ENCODE measurements at regions not wholly inside any gene's neighbourhood (a gene's known extent, or its start where the extent isn't known, plus 50 kb on each side); places are given as distances from the start of the nearest gene placed in this dataset.
"Not testable (repeated sequence)": the region's sequence is repeated elsewhere in the genome, so short reads cannot be mapped to it uniquely, and the experiment has no call there.

DNA sequence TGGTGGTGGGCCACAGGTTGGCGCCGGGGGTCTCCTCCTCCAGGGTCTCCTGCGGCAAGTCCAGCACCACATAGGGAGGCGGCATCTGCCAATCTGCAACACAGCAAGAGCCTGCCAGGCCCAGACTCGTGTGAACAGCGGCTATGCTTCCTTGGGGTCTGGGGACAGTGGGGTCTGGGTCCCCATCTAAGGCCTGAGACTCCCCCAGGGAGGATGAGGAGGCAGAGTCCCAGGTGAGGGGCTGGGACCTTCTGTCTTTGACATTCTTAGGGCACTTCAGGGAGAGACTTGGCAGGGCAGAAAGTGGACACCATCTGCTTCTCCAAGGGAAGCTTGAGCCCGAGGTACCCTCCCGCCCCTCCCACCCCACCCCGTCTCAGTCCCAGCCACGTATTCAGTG, 178.1 kb downstream of the TMEM121 start:
- not testable (repeated sequence) for ATAC-seq; DNase-seq (ENCODE audit: low spot score)

DNA sequence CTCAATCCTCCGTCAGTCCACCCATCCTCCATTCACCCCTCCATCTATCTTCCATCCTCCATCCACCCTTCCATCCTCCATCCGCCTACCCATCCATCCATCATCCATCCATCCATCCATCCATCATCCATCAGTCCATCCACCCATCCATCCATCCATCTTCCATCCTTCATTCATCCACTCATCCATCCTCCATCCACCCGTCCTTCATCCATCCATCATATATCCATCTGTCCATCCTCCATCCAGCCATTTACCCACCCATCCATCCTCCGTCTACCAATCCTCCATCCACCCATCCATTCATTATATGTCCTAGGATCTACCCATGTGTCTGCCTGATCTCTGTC, 179.1 kb downstream of the TMEM121 start:
- not testable (repeated sequence) for ATAC-seq; DNase-seq (ENCODE audit: low spot score)

DNA sequence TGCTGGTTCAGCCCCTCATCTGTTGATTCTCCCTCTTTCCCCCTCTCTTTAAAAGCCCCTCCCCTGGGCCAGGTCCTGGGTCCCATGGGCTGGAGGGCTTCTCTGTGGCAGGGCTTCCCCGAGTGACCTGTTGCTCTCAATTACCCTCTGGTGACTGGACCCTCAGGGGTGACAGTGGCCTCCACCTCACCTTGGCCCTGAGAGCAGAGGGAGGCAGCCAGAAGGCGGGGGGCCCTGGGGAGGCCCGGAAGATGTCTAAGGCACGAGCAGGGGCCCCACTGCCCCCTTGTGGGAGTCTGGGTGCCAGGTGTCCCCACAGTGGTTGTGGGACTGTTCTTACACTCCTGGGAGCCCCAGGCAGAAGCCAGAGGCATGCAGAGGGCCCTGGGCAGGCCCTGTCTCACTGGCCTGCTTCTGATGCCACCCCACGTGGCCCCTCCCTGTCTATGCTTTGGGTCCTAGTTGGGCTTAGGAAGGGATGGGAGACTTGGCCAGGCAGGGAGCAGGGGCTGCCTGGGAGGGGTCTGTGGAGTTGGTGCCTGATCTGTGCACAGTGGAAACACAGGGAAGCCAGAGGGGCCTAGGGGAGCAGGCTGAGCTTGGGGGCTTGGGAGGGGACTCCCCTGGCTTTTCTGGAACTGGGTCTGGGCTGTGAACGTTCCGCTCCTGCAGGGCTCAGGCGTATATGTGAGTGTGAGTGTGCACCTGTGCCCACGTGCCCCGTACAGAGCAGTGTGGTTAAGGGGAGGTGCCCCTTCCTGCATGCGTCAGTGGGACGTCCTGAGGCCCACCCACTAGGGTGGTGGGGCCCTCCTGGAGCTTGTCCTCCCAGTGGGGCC, 179.7 kb downstream of the TMEM121 start:
- DNase-seq (ENCODE audit: low spot score); ATAC-seq: not testable (repeated sequence)

DNA sequence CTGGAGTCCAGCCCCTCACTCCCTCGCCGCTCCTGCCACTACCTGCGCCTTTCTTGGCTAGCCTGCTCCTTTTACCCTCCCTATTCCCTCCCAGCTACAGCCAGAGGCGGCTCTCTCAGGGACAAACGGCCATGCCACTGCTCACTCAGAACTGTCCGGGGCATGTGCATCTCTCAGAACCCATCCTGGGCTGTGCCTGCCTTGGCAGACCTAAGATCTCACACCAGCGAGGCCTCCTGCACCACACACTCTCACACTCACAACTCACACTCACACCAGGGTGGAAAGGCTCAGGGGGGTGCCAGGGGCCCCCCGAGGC, 180.3 kb downstream of the TMEM121 start:
- ATAC-seq; DNase-seq (ENCODE audit: low spot score): not testable (repeated sequence)

DNA sequence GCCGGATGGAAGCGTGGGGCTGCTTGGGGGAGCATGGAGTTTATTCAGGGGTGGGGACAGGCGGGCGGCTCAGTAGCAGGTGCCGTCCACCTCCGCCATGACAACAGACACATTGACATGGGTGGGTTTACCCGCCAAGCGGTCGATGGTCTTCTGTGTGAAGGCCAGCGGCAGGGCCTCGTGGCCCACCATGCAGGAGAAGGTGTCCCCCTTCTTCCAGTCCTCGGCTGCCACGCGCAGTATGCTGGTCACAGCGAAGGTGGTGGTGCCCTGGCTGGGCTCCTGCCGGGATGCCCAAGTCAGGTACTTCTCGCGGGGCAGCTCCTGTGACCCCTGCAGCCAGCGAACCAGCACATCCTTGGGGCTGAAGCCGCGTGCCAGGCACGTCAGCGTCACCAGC, 180.7 kb downstream of the TMEM121 start:
- not testable (repeated sequence) for DNase-seq (ENCODE audit: low spot score); ATAC-seq

DNA sequence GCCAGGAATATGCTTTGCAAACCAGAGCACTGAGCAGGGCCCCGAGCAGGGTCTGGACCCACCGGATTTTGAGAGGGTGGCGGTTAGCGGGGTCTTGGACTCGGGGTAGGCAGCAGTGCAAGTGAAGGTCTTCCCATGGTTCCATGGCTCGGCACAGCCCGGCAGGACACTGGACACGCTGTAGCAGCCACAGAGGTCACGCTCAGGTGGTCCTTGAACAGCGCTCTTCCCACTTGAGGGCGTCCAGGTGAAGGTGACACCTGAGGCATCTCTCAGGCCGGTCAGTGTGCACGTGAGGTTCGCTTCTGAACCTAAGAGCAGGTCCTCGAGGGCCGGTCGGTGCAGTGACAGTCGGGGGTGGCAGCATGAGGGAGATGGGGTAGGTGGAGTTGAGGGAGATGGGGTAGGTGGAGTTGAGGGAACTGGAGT, 181.4 kb downstream of the TMEM121 start:
- DNase-seq (ENCODE audit: low spot score); ATAC-seq: not testable (repeated sequence)

DNA sequence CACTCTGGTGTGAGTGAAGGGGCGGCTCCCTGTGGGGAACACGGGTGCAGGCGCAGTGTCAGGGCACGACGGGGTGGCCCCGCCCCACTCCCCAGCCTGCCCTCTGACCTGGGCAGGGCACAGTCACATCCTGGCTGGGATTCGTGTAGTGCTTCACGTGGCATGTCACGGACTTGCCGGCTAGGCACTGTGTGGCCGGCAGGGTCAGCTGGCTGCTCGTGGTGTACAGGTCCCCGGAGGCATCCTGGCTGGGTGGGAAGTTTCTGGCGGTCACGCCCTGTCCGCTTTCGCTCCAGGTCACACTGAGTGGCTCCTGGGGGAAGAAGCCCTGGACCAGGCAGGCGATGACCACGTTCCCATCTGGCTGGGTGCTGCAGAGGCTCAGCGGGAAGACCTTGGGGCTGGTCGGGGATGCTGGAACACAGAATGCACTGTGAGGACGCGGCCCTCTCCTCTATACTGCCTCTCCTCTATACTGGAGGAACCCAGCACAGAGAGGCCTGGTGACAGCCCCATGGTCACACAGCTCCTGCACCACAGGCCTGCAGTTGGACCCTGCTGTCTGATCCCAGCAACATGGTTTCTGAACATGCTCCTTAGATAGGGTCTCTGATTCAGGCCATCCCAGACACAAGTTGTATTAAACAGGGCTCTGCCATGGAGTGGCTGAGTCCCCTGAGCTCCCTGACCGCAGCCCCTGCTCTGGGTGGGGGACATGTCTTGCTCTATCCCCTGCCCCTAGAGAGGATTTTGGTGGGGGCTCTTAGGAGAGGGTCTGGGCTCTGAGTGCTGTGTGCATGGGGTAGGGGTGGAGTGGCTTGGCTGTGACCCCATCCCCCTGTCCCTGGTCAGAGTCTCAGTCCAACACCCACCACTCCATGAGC, 182.1 kb downstream of the TMEM121 start:
- not testable (repeated sequence) for DNase-seq (ENCODE audit: low spot score); ATAC-seq

DNA sequence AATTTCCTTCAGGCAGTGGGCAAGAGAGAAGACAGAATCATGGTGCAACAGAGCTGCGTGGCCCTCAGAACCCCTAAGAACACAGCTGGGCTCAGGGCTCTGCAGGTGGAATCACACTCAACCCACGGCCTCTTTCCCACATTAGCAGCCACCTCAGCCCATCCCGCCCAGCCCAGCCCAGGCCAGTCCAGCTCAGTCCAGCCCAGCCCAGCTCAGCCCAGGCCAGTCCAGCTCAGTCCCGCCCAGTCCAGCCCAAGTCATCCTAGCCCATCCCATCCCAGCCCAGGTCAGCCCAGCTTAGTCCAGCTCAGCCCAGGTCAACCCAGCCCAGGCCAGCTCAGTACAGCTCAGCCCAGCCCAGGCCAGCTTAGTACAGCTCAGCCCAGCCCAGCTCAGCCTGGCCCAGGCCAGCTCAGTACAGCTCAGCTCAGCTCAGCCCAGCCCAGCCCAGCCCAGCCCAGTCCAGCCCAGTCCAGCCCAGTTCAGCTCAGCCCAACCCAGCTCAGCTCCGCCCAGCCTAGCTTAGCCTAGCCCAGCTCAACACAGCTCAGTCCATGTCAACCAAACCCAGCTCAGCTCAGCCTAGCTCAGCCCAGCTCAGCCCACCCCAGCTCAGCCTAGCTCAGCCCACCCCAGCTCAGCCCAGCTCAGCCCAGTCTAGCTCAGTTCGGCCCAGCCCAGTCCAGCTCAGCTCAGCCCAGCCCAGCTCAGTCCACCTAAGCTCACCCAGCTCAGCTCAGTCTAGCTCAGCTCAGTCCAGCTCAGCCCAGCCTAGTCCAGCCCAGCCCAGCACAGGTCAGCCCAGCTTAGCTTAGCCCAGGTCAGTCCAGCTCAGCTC, 183.1 kb downstream of the TMEM121 start:
- peak; percentile 22 for ATAC-seq
- DNase-seq (ENCODE audit: low spot score): no peak

DNA sequence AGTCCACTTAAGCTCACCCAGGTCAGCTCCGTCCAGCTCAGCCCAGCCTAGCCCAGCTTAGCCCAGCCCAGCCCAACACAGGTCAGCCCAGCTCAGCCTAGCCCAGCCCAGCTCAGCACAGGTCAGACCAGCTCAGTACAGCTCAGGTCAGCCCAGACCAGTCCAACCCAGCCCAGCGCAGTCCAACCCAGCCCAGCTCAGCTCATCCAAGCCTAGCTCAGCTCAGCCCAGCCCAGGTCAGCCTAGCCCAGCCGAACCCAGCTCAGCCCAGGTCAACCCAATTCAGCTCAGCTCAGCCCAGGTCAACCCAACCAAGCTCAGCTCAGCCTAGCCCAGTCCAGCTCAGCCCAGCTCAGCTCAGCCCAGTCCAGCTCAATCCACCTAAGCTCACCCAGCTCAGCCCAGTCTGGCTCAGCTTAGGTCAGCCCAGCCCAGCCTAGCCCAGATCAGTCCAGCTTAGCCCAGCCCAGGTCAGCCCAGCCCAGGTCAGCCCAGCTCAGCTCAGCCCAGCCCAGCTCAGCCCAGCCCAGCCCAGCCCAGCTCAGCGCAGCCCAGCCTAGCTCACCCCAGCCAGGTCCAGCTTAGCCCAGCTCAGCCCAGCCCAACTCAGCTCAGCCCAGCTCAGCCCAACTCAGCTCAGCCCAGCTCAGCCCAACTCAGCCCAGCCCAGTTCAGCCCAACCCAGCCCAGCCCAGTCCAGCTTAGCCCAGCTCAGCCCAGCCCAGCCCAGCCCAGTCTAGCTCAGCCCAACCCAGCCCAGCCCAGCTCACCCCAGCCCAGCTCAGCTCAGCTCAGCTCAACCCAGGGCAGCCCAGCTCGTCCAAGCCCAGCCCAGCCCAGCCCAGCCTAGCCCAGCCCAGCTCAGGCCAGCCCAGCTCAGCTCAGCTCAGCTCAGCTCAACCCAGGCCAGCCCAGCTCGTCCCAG, 184.0 kb downstream of the TMEM121 start:
- DNase-seq (ENCODE audit: low spot score) (no peak), ATAC-seq (no peak)

DNA sequence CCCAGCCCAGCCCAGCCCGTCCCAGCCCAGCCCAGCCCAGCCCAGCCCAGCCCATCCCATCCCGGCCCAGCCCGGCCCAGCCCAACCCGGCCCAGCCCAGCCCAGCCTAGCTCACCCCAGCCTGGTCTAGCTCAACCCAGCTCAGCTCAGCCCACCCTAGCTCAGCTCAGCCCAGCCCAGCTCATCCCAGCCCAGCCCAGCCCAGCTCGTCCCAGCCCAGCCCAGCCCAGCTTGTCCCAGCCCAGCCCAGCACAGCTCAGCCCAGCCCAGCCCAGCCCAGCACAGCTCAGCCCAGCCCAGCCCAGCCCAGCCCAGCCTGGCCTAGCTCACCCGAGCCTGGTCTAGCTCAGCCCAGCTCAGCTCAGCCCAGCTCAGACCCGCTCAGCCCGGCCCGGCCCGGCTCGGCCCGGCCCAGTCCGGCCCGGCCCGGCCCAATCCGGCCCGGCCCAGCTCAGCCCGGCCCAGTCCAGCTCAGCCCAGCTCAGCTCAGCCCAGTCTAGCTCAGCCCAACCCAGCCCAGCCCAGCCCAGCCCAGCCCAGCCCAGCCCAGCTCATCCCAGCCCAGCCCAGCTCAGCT, 184.7 kb downstream of the TMEM121 start:
- no peak for DNase-seq (ENCODE audit: low spot score)
- ATAC-seq: no peak

DNA sequence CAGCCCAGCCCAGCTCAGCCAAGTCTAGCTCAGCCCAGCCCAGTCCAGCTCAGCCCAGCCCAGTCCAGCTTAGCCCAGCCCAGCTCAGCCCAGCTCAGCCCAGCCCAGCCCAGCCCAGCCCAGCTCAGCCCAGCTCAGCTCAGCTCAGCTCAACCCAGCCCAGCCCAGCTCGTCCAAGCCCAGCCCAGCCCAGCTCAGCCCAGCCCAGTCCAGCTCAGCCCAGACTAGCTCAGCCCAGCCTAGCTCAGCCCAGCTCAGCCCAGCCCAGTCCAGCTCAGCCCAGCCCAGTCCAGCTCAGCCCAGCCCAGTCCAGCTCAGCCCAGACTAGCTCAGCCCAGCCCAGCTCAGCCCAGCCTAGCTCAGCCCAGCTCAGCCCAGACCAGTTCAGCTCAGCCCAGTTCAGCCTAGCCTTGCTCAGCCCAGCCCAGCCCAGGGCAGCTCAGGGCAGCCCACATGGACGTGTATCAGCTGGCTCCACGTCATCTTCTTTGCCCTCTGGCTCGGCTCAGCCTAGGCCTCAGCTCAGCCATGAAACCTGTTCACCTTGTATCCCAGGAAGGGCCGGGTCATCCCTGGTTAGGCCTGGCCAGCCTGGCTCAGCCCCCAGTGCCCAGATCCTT, 185.6 kb downstream of the TMEM121 start:
- no peak for DNase-seq (ENCODE audit: low spot score)
- peak; percentile 38 for ATAC-seq

DNA sequence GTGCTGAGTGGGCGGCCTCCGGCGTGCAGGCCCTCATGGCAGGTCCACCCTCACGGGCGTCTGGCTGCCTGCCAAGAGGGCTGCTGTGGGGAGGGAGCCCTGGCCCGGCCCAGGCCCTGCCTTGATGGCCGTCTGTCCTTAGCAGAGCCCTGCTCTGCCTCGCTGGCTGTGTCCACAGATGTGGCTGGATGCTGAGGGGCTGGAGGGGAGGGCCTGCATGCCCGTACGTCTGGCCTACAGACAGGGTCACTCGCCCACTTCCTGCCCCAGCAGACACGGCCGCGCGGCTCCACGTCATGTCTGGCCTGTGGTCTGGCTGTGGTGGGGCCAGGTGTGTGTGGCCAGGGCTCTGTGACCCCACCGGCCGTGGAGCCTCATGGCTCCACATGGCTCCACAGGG, 186.3 kb downstream of the TMEM121 start:
- not testable (repeated sequence) for DNase-seq (ENCODE audit: low spot score); ATAC-seq

DNA sequence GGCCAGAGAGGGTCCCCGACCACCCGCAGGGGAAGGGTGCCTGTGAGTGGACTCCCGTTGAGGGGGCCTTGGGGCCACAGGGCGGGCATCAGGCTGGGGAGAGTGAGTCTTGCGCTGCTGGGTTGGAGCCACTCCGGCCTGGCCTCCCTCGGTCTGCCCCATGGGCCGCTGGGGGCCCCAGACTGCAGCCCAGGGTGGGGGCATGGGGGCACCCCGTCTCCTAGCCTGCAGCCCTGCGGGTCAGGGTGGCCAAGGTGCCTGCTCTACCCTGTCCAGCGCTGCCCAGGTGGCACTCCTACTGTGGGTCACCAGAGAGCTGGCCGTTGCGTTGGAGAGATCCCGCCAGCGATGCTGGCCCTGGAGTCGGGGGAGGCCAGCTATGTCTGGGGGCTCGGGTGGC, 186.8 kb downstream of the TMEM121 start:
- not testable (repeated sequence) for DNase-seq (ENCODE audit: low spot score); ATAC-seq

DNA sequence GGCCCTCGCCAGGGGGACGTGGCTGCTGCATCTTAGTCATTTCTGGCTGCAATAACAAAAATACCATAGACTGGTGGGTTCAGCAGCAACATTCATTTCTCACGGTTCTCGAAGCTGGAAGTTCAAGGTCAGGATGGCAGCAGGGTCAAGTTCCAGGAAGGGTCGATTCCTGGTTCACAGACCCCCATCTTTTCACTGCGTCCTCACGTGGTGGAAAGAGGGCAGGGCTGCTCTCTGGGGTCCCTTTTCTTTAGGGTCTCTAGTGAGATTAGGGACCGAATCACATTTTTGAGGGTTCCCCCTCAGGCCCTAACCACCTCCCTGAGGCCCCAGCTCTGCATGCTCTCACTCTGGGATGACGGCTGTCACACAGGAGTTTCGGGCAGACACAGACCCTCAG, 187.5 kb downstream of the TMEM121 start:
- not testable (repeated sequence) for ATAC-seq

DNA sequence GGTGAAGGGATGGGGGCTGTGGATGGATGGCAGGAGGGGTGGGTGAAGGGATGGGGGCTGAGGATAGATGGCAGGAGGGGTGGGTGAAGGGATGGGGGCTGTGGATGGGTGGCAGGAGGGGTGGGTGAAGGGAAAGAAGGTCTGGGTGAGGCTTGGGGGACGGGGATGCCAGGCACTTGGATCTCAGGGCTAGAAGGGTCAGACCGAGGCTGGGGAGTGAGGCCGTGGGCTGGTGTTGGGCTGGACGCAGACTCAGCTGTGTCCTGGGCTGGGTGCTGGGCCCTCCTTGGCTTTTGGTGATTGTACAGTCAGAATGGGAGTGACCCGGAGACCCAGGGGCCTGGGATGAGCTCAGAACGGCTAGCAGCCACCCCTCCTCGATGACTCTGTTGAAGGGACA, 192.4 kb downstream of the TMEM121 start:
- not testable (repeated sequence) for DNase-seq (ENCODE audit: low spot score); ATAC-seq

More for the DNA sequence above, 187.5 kb downstream of the TMEM121 start:
- not testable (repeated sequence) for DNase-seq (ENCODE audit: low spot score)

DNA sequence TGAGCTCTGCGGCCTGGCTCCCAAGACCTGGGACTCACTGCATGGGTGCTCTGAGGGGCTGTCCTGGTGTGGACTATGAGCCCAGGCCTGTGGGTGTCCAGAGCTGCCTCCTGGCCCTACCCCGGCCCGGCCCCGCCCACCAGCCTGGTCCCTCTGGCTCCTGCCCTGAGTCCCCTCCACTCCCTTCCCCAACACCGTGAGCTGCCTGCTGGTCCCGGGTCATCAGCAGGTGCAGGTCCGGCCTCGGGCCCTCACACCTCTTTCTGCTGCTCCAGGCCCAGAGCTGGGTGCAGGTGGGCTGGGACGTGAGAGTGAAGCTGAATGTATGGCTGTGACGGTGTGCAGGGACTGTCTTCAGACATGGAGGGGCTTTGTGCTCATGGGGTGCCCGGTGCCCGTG, 193.7 kb downstream of the TMEM121 start:
- ATAC-seq; DNase-seq (ENCODE audit: low spot score): not testable (repeated sequence)

DNA sequence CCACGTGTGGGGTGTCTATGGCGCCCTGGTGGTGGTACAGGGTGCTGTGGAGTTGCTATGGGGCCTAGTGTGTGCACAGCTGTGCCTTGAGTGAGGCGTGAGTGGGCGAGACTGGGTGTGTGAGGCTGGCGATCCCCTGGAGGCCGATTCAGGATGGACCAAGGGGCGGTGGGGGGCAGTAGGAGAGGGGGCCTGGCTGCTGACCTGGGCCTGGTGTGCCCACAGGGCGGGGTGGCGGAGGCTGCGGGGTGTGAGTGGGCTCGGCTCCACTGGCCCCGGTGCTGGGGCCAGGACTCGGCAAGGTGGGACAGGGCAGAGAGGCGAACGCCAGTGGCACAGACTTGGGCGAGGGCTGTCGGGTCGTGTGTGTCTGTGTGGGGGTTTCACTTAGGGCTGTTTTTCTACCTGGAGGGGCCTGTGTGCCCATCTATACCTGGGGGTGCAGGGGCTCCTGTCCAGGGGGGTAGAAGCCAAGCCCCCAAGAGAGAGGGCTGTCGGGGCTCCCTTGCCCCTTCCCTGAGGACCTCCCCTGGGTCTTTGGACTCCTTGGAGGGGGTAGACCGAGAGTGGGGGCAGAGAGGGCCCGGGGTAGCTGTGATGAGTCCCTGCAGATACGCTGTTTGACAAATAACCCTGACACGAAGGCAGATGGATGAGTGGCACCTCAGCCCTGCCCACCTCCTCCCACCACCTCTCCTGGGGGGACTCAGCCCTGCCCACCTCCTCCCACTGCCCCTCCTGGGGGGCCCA, 194.6 kb downstream of the TMEM121 start:
- ATAC-seq; DNase-seq (ENCODE audit: low spot score): not testable (repeated sequence)

DNA sequence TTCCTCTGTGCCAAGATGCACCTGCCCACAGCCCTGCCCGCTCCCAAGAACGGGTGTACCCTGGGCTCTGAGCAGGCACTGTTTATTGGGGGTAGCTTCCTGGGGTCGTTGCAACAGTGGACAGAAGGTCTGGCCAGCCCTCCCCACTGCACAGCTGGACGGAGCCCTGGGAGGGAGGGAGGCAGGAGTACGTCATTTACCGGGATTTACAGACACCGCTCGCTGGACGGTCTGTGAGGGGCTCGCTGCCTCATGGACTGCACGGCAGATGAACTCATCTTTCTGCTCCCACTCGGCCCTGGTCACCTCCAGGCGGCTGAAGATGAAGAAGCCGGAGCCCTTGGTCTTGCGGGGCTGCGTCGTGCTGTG, 195.2 kb downstream of the TMEM121 start:
- ATAC-seq: not testable (repeated sequence)

More for the DNA sequence above, 195.2 kb downstream of the TMEM121 start:
- not testable (repeated sequence) for DNase-seq (ENCODE audit: low spot score)

All from left lobe of liver (tissue), 2 donors.